ENCODE measurements at regions not wholly inside any gene's neighbourhood (a gene's known extent, or its start where the extent isn't known, plus 50 kb on each side); places are given as distances from the start of the nearest gene placed in this dataset.

GRCh38 chr17:77796176-77796860, 162.2 kb upstream of the TNRC6C start:
- no peak overlapping the region for H3K27ac ChIP-seq (ENCODE audit: extremely low read length, insufficient read depth, low read length)
- ChIA-PET POLR2A (no interaction called here), CTCF (ENCODE audit: low intra/inter-chr PET ratio, low total read pairs) (no interaction called here)
- WGBS (ENCODE audit: low lambda C conversion rate), result 19% methylated on average over 8 of the region's 9 CpGs
- H3K4me3 ChIP-seq (replicated peaks in 1 of 3; ENCODE audit: insufficient read depth in 1 of 3, low read depth in 2 of 3, low read length in 3 of 3), result no peak overlapping the region
- FAIRE-seq (no peak), DNase-seq (ENCODE audit: low spot score) (no peak), ATAC-seq (no peak)
- no peaks in the 10 kb centered on the region for H3K79me2 ChIP-seq (ENCODE audit: insufficient read depth, low read length)
- TF ChIP-seq ZNF781 (CRISPR knock-in tag; IDR thresholded peaks at IDR 0.05; ENCODE audit: borderline replicate concordance, not compliant biosample characterization), result no peak
- no peak for TF ChIP-seq KLF16 (CRISPR knock-in tag; IDR thresholded peaks at IDR 0.05)
- TF ChIP-seq POLR2A (IDR thresholded peaks at IDR 0.05; ENCODE audit: insufficient read depth in 1 of 2, low read depth in 2 of 2, low read length in 2 of 2), result no peak
- TF ChIP-seq JUND (CRISPR knock-in tag; IDR thresholded peaks at IDR 0.05), result no peak
- TF ChIP-seq HIVEP1 (CRISPR knock-in tag; IDR thresholded peaks at IDR 0.05), result no peak
- no peak for TF ChIP-seq NR2F1 (CRISPR knock-in tag; IDR thresholded peaks at IDR 0.05)
- TF ChIP-seq ZNF263 (CRISPR knock-in tag; IDR thresholded peaks at IDR 0.05), result no peak
- no peak for TF ChIP-seq RFX5 (IDR thresholded peaks at IDR 0.05; ENCODE audit: low read depth, low read length)
- TF ChIP-seq ZSCAN25 (CRISPR knock-in tag; IDR thresholded peaks at IDR 0.05), result no peak
- TF ChIP-seq ZNF44 (CRISPR knock-in tag; IDR thresholded peaks at IDR 0.05), result no peak
- TF ChIP-seq MAFG (CRISPR knock-in tag; IDR thresholded peaks at IDR 0.05), result no peak
- no peak for TF ChIP-seq DNMT1 (CRISPR knock-in tag; IDR thresholded peaks at IDR 0.05)
- TF ChIP-seq PRMT3 (CRISPR knock-in tag; IDR thresholded peaks at IDR 0.05; ENCODE audit: borderline replicate concordance, low read depth), result no peak
- no peak for TF ChIP-seq JUN (CRISPR knock-in tag; IDR thresholded peaks at IDR 0.05)
- TF ChIP-seq TFDP2 (CRISPR knock-in tag; IDR thresholded peaks at IDR 0.05), result no peak
- no peak for TF ChIP-seq ZNF33A (CRISPR knock-in tag; IDR thresholded peaks at IDR 0.05; ENCODE audit: borderline replicate concordance)
- TF ChIP-seq NR2F6 (IDR thresholded peaks at IDR 0.05), result no peak
- no peak for TF ChIP-seq NR2F6 (CRISPR knock-in tag; IDR thresholded peaks at IDR 0.05)
- no peaks in the 10 kb centered on the region for H3K9me3 ChIP-seq (ENCODE audit: low read length)
- no peak overlapping the region for H2AFZ ChIP-seq (ENCODE audit: low read length)
- H3K4me1 ChIP-seq (ENCODE audit: insufficient read depth, low read length), result no peaks in the 10 kb centered on the region
- no TSS peak for BruUV-seq (replicated peaks)
- in situ Hi-C loops (cut with HindIII; ENCODE audit: extremely low pct_ligation_motif_present, low pct_unique_long_range_greater_than_20kb) (no loop called here), intact Hi-C loops (cut with micrococcal nuclease; ENCODE audit: unreplicated experiment) (no loop called here)
- no peak overlapping the region for H3K4me2 ChIP-seq (ENCODE audit: low read depth, low read length)
- no peak overlapping the region for H3K9ac ChIP-seq (ENCODE audit: insufficient read depth, low read depth, low read length)
- H3K36me3 ChIP-seq (replicated peaks in 1 of 2; ENCODE audit: control insufficient read depth in 1 of 2, insufficient read depth in 2 of 2, low read length in 2 of 2), result no peaks in the 10 kb centered on the region
- 0 out of 2 replicates have a peak, but pooled peaks cover 2% of the 10 kb centered on the region for H4K20me1 ChIP-seq (ENCODE audit: insufficient read depth, low read length)
- H3K27me3 ChIP-seq (ENCODE audit: control insufficient read depth in 1 of 2, insufficient read depth in 2 of 2, low read length in 2 of 2), result peaks cover 34 to 87% of the 10 kb centered on the region in 2 experiments

Measured in HepG2 (cell line).